ENCODE measurements at regions not wholly inside any gene's neighbourhood (a gene's known extent, or its start where the extent isn't known, plus 50 kb on each side); places are given as distances from the start of the nearest gene placed in this dataset.
"Not testable (repeated sequence)": the region's sequence is repeated elsewhere in the genome, so short reads cannot be mapped to it uniquely, and the experiment has no call there.

- H3K4me3 ChIP-seq (ENCODE audit: extremely low read depth, insufficient read depth, low read length, poor library complexity, severe bottlenecking) = no peak overlapping the region
- H3K9me3 ChIP-seq (ENCODE audit: control insufficient read depth, low read length) = no peaks in the 10 kb centered on the region
- no peaks in the 10 kb centered on the region for H3K36me3 ChIP-seq (ENCODE audit: control insufficient read depth, insufficient read depth, low read length)
- no peaks in the 10 kb centered on the region for H3K4me1 ChIP-seq (ENCODE audit: control insufficient read depth, insufficient read depth, low read length, poor library complexity, severe bottlenecking)
- H3K27ac ChIP-seq (ENCODE audit: low read depth, low read length, severe bottlenecking) = no peak overlapping the region
Observed at GRCh38 chr10:45220931-45221330, 94.5 kb downstream of the OR13A1 start.

GRCh38 chr10:45224219-45224841 lies 91.1 kb downstream of the OR13A1 start:
- H3K36me3 ChIP-seq (ENCODE audit: control insufficient read depth, insufficient read depth, low read length) = no peaks in the 10 kb centered on the region
- 95 to 96% methylated on average over 46 to 50 of the region's 50 CpGs for WGBS, 2 experiments (ENCODE audit: insufficient coverage in 2 of 2)
- H3K4me3 ChIP-seq (ENCODE audit: extremely low read depth, insufficient read depth, low read length, poor library complexity, severe bottlenecking) = no peak overlapping the region
- H3K4me1 ChIP-seq (ENCODE audit: control insufficient read depth, insufficient read depth, low read length, poor library complexity, severe bottlenecking) = no peaks in the 10 kb centered on the region
- peaks cover 6% of the 10 kb centered on the region for H3K9me3 ChIP-seq (ENCODE audit: control insufficient read depth, low read length)
- no peak overlapping the region for H3K27ac ChIP-seq (ENCODE audit: low read depth, low read length, severe bottlenecking)

- Histone ChIP-seq H3K36me3 (ENCODE audit: control insufficient read depth, insufficient read depth, low read length) (no peaks in the 10 kb centered on the region), H3K4me1 (ENCODE audit: control insufficient read depth, insufficient read depth, low read length, poor library complexity, severe bottlenecking) (no peaks in the 10 kb centered on the region), H3K27ac (ENCODE audit: low read depth, low read length, severe bottlenecking) (no peak overlapping the region), H3K9me3 (ENCODE audit: control insufficient read depth, low read length) (peaks cover 12% of the 10 kb centered on the region), H3K4me3 (ENCODE audit: extremely low read depth, insufficient read depth, low read length, poor library complexity, severe bottlenecking) (no peak overlapping the region)
- 86 to 100% methylated on average over 1 of the region's 2 CpGs for WGBS, 2 experiments (ENCODE audit: insufficient coverage in 2 of 2)
Observed at GRCh38 chr10:45227042-45227441, 88.4 kb downstream of the OR13A1 start.

- Histone ChIP-seq H3K36me3 (ENCODE audit: control insufficient read depth, insufficient read depth, low read length) (no peaks in the 10 kb centered on the region), H3K4me1 (ENCODE audit: control insufficient read depth, insufficient read depth, low read length, poor library complexity, severe bottlenecking) (no peaks in the 10 kb centered on the region), H3K4me3 (ENCODE audit: extremely low read depth, insufficient read depth, low read length, poor library complexity, severe bottlenecking) (no peak overlapping the region), H3K9me3 (ENCODE audit: control insufficient read depth, low read length) (peaks cover 12% of the 10 kb centered on the region), H3K27ac (ENCODE audit: low read depth, low read length, severe bottlenecking) (no peak overlapping the region)
- no CpG with 5 or more reads among the region's 1 CpG for WGBS, 2 experiments (ENCODE audit: insufficient coverage in 2 of 2)
Observed at GRCh38 chr10:45227456-45227855, 88.0 kb downstream of the OR13A1 start.

GRCh38 chr10:45229823-45230222 lies 85.6 kb downstream of the OR13A1 start:
- H3K4me3 ChIP-seq (ENCODE audit: extremely low read depth, insufficient read depth, low read length, poor library complexity, severe bottlenecking) = no peak overlapping the region
- peaks cover 12% of the 10 kb centered on the region for H3K9me3 ChIP-seq (ENCODE audit: control insufficient read depth, low read length)
- 60% methylated on average over 1 of the region's 1 CpG; no CpG with 5 or more reads in 1 of the 2 experiments for WGBS, 2 experiments (ENCODE audit: insufficient coverage in 2 of 2)
- no peaks in the 10 kb centered on the region for H3K4me1 ChIP-seq (ENCODE audit: control insufficient read depth, insufficient read depth, low read length, poor library complexity, severe bottlenecking)
- no peak overlapping the region for H3K27ac ChIP-seq (ENCODE audit: low read depth, low read length, severe bottlenecking)
- H3K36me3 ChIP-seq (ENCODE audit: control insufficient read depth, insufficient read depth, low read length) = no peaks in the 10 kb centered on the region

GRCh38 chr10:45235260-45235769 lies 80.1 kb downstream of the OR13A1 start:
- H3K27ac ChIP-seq (ENCODE audit: low read depth, low read length, severe bottlenecking); H3K9me3 ChIP-seq (ENCODE audit: control insufficient read depth, low read length); H3K36me3 ChIP-seq (ENCODE audit: control insufficient read depth, insufficient read depth, low read length); H3K4me1 ChIP-seq (ENCODE audit: control insufficient read depth, insufficient read depth, low read length, poor library complexity, severe bottlenecking); H3K4me3 ChIP-seq (ENCODE audit: extremely low read depth, insufficient read depth, low read length, poor library complexity, severe bottlenecking): not testable (repeated sequence)
- 48 to 62% methylated on average over 9 to 11 of the region's 13 CpGs for WGBS, 2 experiments (ENCODE audit: insufficient coverage in 2 of 2)

GRCh38 chr10:45235798-45236220 lies 79.6 kb downstream of the OR13A1 start:
- WGBS, 2 experiments (ENCODE audit: insufficient coverage in 2 of 2) = 94 to 95% methylated on average over 4 to 7 of the region's 7 CpGs

GRCh38 chr10:45238896-45239295 lies 76.5 kb downstream of the OR13A1 start:
- WGBS, 2 experiments (ENCODE audit: insufficient coverage in 2 of 2) = 95 to 100% methylated on average over 3 of the region's 5 CpGs
- no peak overlapping the region for H3K27ac ChIP-seq (ENCODE audit: low read depth, low read length, severe bottlenecking)

More at GRCh38 chr10:45235798-45236220, 79.6 kb downstream of the OR13A1 start:
- Histone ChIP-seq H3K4me3 (ENCODE audit: extremely low read depth, insufficient read depth, low read length, poor library complexity, severe bottlenecking) (no peak overlapping the region), H3K36me3 (ENCODE audit: control insufficient read depth, insufficient read depth, low read length) (no peaks in the 10 kb centered on the region), H3K27ac (ENCODE audit: low read depth, low read length, severe bottlenecking) (no peak overlapping the region), H3K9me3 (ENCODE audit: control insufficient read depth, low read length) (no peaks in the 10 kb centered on the region), H3K4me1 (ENCODE audit: control insufficient read depth, insufficient read depth, low read length, poor library complexity, severe bottlenecking) (peaks cover 5% of the 10 kb centered on the region)

GRCh38 chr10:45239642-45240041 lies 75.8 kb downstream of the OR13A1 start:
- WGBS, 2 experiments (ENCODE audit: insufficient coverage in 2 of 2) = 70 to 76% methylated on average over 8 to 10 of the region's 11 CpGs
- H3K9me3 ChIP-seq (ENCODE audit: control insufficient read depth, low read length) = no peaks in the 10 kb centered on the region
- no peaks in the 10 kb centered on the region for H3K36me3 ChIP-seq (ENCODE audit: control insufficient read depth, insufficient read depth, low read length)
- H3K27ac ChIP-seq (ENCODE audit: low read depth, low read length, severe bottlenecking) = no peak overlapping the region
- H3K4me1 ChIP-seq (ENCODE audit: control insufficient read depth, insufficient read depth, low read length, poor library complexity, severe bottlenecking) = peaks cover 5% of the 10 kb centered on the region
- H3K4me3 ChIP-seq (ENCODE audit: extremely low read depth, insufficient read depth, low read length, poor library complexity, severe bottlenecking) = no peak overlapping the region

More at GRCh38 chr10:45238896-45239295, 76.5 kb downstream of the OR13A1 start:
- no peaks in the 10 kb centered on the region for H3K36me3 ChIP-seq (ENCODE audit: control insufficient read depth, insufficient read depth, low read length)
- no peaks in the 10 kb centered on the region for H3K9me3 ChIP-seq (ENCODE audit: control insufficient read depth, low read length)
- peaks cover 5% of the 10 kb centered on the region for H3K4me1 ChIP-seq (ENCODE audit: control insufficient read depth, insufficient read depth, low read length, poor library complexity, severe bottlenecking)
- H3K4me3 ChIP-seq (ENCODE audit: extremely low read depth, insufficient read depth, low read length, poor library complexity, severe bottlenecking) = no peak overlapping the region

GRCh38 chr10:45241865-45242520 lies 73.4 kb downstream of the OR13A1 start:
- Histone ChIP-seq H3K27ac (ENCODE audit: low read depth, low read length, severe bottlenecking) (no peak overlapping the region), H3K36me3 (ENCODE audit: control insufficient read depth, insufficient read depth, low read length) (no peaks in the 10 kb centered on the region), H3K4me1 (ENCODE audit: control insufficient read depth, insufficient read depth, low read length, poor library complexity, severe bottlenecking) (peaks cover 5% of the 10 kb centered on the region), H3K9me3 (ENCODE audit: control insufficient read depth, low read length) (no peaks in the 10 kb centered on the region), H3K4me3 (ENCODE audit: extremely low read depth, insufficient read depth, low read length, poor library complexity, severe bottlenecking) (no peak overlapping the region)
- WGBS, 2 experiments (ENCODE audit: insufficient coverage in 2 of 2) = 20 to 73% methylated on average over 1 to 2 of the region's 9 CpGs

- no peak overlapping the region for H3K4me3 ChIP-seq (ENCODE audit: extremely low read depth, insufficient read depth, low read length, poor library complexity, severe bottlenecking)
- H3K9me3 ChIP-seq (ENCODE audit: control insufficient read depth, low read length) = no peaks in the 10 kb centered on the region
- H3K27ac ChIP-seq (ENCODE audit: low read depth, low read length, severe bottlenecking) = no peak overlapping the region
- H3K4me1 ChIP-seq (ENCODE audit: control insufficient read depth, insufficient read depth, low read length, poor library complexity, severe bottlenecking) = peaks cover 5% of the 10 kb centered on the region
- H3K36me3 ChIP-seq (ENCODE audit: control insufficient read depth, insufficient read depth, low read length) = no peaks in the 10 kb centered on the region
- WGBS, 2 experiments (ENCODE audit: insufficient coverage in 2 of 2) = 50 to 83% methylated on average over 1 to 2 of the region's 2 CpGs
Observed at GRCh38 chr10:45243261-45243660, 72.1 kb downstream of the OR13A1 start.

Data from mesodermal cell (in vitro differentiated cells).